Mesendoderm (in vitro differentiated cells): ENCODE measurements at regions not wholly inside any gene's neighbourhood (a gene's known extent, or its start where the extent isn't known, plus 50 kb on each side); places are given as distances from the start of the nearest gene placed in this dataset.

ENCODE experiments used
- DNase-seq: peaks from one replicate; pipeline ENCODE4 v3.0.0; 2013
- H2AK5ac ChIP-seq: 2 replicates; pipeline ENCODE4 v1.6.1; 2013; ENCODE audit warnings: low read length, inconsistent platforms
- H2BK120ac ChIP-seq: 2 replicates; pipeline ENCODE4 v1.6.1; 2013; ENCODE audit warnings: low read depth, mild to moderate bottlenecking, low read length, moderate library complexity, mixed read lengths
- H2BK15ac ChIP-seq: replicated peaks from 2 replicates; pipeline ENCODE4 v1.6.1; 2013; ENCODE audit warnings: low read depth, mild to moderate bottlenecking, moderate library complexity
- H2BK5ac ChIP-seq: 2 replicates; pipeline ENCODE4 v1.6.1; 2013; ENCODE audit warnings: low read length, inconsistent platforms
- H3K18ac ChIP-seq: 2 replicates; pipeline ENCODE4 v1.6.1; 2013; ENCODE audit warnings: mild to moderate bottlenecking, low read length, mixed read lengths
- H3K23ac ChIP-seq: one replicate; pipeline ENCODE4 v1.6.1; 2013; ENCODE audit warnings: low read length
- H3K27ac ChIP-seq: 2 replicates; pipeline ENCODE4 v1.5.1; 2013; ENCODE audit warnings: low read depth, mild to moderate bottlenecking, inconsistent platforms, low read length, moderate library complexity
- H3K27me3 ChIP-seq: 2 replicates; pipeline ENCODE4 v1.6.1; 2013; ENCODE audit warnings: low read length, control low read depth, mild to moderate bottlenecking, inconsistent platforms; ENCODE audit not compliant: insufficient read depth, poor library complexity
- H3K36me3 ChIP-seq: 2 replicates; pipeline ENCODE4 v1.6.1; 2013; ENCODE audit warnings: low read length, inconsistent platforms; ENCODE audit not compliant: control insufficient read depth, insufficient read depth
- H3K4ac ChIP-seq: one replicate; pipeline ENCODE4 v1.6.1; 2013; ENCODE audit warnings: low read depth, mild to moderate bottlenecking, low read length, moderate library complexity
- H3K4me1 ChIP-seq: 2 replicates; pipeline ENCODE4 v1.6.1; 2013; ENCODE audit warnings: low read depth, low read length, inconsistent platforms; ENCODE audit not compliant: control insufficient read depth
- H3K4me2 ChIP-seq: 2 replicates; pipeline ENCODE4 v1.6.1; 2013; ENCODE audit warnings: low read length
- H3K4me3 ChIP-seq: 2 replicates; pipeline ENCODE4 v1.5.1; 2013; ENCODE audit warnings: mild to moderate bottlenecking, low read length
- H3K56ac ChIP-seq: one replicate; pipeline ENCODE4 v1.6.1; 2013; ENCODE audit warnings: low read length
- H3K79me1 ChIP-seq: 2 replicates; pipeline ENCODE4 v1.6.1; 2013; ENCODE audit warnings: low read length, inconsistent platforms
- H3K79me2 ChIP-seq: 2 replicates; pipeline ENCODE4 v1.6.1; 2013; ENCODE audit warnings: mild to moderate bottlenecking, low read length; ENCODE audit not compliant: control insufficient read depth, insufficient read depth
- H3K9ac ChIP-seq: 2 replicates; pipeline ENCODE4 v1.6.1; 2013; ENCODE audit warnings: low read length, inconsistent platforms
- H4K5ac ChIP-seq: one replicate; pipeline ENCODE4 v1.6.1; 2013; ENCODE audit warnings: low read length
- H4K8ac ChIP-seq: one replicate; pipeline ENCODE4 v1.6.1; 2013; ENCODE audit warnings: low read depth, mild to moderate bottlenecking, control low read depth, low read length, moderate library complexity
- WGBS: extraction: QIAGEN DNeasy Blood & Tissue Kit; methylation state at CpG from one replicate; pipeline ENCODE4 v1.1.7; 2013; ENCODE audit warnings: low lambda C conversion rate, missing lambda C conversion rate; ENCODE audit not compliant: insufficient coverage; ENCODE audit errors: extremely low coverage; 5-methylcytosine and 5-hydroxymethylcytosine counted together

- H3K79me1 ChIP-seq, result peaks cover 5% of the 10 kb centered on the region
- H2BK120ac ChIP-seq, result no peak overlapping the region
- H2BK5ac ChIP-seq, result no peak overlapping the region
- no peak overlapping the region for H4K5ac ChIP-seq
- no peaks in the 10 kb centered on the region for H3K36me3 ChIP-seq
- no peaks in the 10 kb centered on the region for H3K27me3 ChIP-seq
- H3K23ac ChIP-seq, result no peak overlapping the region
- H2BK15ac ChIP-seq, result no peak overlapping the region
- H4K8ac ChIP-seq, result no peak overlapping the region
- no peaks in the 10 kb centered on the region for H3K4me1 ChIP-seq
- H2AK5ac ChIP-seq, result no peak overlapping the region
- no peak overlapping the region for H3K4me2 ChIP-seq
- no peak overlapping the region for H3K18ac ChIP-seq
- no peak overlapping the region for H3K27ac ChIP-seq
- H3K56ac ChIP-seq, result no peak overlapping the region
- DNase-seq, result no peak
- H3K4me3 ChIP-seq, result no peak overlapping the region
- no peak overlapping the region for H3K4ac ChIP-seq
- no peak overlapping the region for H3K9ac ChIP-seq
- H3K79me2 ChIP-seq, result no peaks in the 10 kb centered on the region
- WGBS, result no CpG with 5 or more reads among the region's 5 CpGs
Observed at GRCh38 chr3:159821736-159822135, 166.9 kb upstream of the IL12A start.

- H3K4me1 ChIP-seq, result no peaks in the 10 kb centered on the region
- WGBS, result no CpG with 5 or more reads among the region's 3 CpGs
- no peak overlapping the region for H3K23ac ChIP-seq
- no peak overlapping the region for H4K8ac ChIP-seq
- H2BK120ac ChIP-seq, result no peak overlapping the region
- no peak overlapping the region for H4K5ac ChIP-seq
- no peak overlapping the region for H3K18ac ChIP-seq
- H3K27ac ChIP-seq, result no peak overlapping the region
- H2AK5ac ChIP-seq, result no peak overlapping the region
- no peaks in the 10 kb centered on the region for H3K27me3 ChIP-seq
- H2BK15ac ChIP-seq, result no peak overlapping the region
- no peak overlapping the region for H3K4ac ChIP-seq
- no peak overlapping the region for H2BK5ac ChIP-seq
- no peak overlapping the region for H3K4me2 ChIP-seq
- DNase-seq, result no peak
- no peak overlapping the region for H3K4me3 ChIP-seq
- no peak overlapping the region for H3K56ac ChIP-seq
- H3K79me2 ChIP-seq, result no peaks in the 10 kb centered on the region
- peaks cover 3% of the 10 kb centered on the region for H3K79me1 ChIP-seq
- no peak overlapping the region for H3K9ac ChIP-seq
- H3K36me3 ChIP-seq, result no peaks in the 10 kb centered on the region
Observed at GRCh38 chr3:159823780-159824179, 164.9 kb upstream of the IL12A start.

GRCh38 chr3:159824333-159824732 lies 164.3 kb upstream of the IL12A start:
- Histone ChIP-seq H2AK5ac (no peak overlapping the region), H2BK120ac (no peak overlapping the region), H2BK5ac (no peak overlapping the region), H3K9ac (no peak overlapping the region), H3K4me1 (no peaks in the 10 kb centered on the region), H3K56ac (no peak overlapping the region), H3K27ac (no peak overlapping the region), H2BK15ac (no peak overlapping the region), H4K8ac (no peak overlapping the region), H3K4me2 (no peak overlapping the region), H3K27me3 (no peaks in the 10 kb centered on the region), H3K36me3 (no peaks in the 10 kb centered on the region), H3K18ac (no peak overlapping the region), H3K23ac (no peak overlapping the region), H3K4ac (no peak overlapping the region), H3K79me1 (peaks cover 3% of the 10 kb centered on the region), H3K4me3 (no peak overlapping the region), H4K5ac (no peak overlapping the region), H3K79me2 (no peaks in the 10 kb centered on the region)
- WGBS, result no CpG with 5 or more reads among the region's 2 CpGs
- DNase-seq, result no peak

- peak; percentile 33 for DNase-seq
- H2AK5ac ChIP-seq, result no peak overlapping the region
- no peak overlapping the region for H3K56ac ChIP-seq
- H2BK5ac ChIP-seq, result no peak overlapping the region
- no peaks in the 10 kb centered on the region for H3K4me1 ChIP-seq
- H2BK120ac ChIP-seq, result no peak overlapping the region
- no peak overlapping the region for H3K27ac ChIP-seq
- no peak overlapping the region for H3K23ac ChIP-seq
- no peak overlapping the region for H3K4ac ChIP-seq
- no peak overlapping the region for H3K4me2 ChIP-seq
- H3K36me3 ChIP-seq, result no peaks in the 10 kb centered on the region
- no peak overlapping the region for H3K9ac ChIP-seq
- H4K5ac ChIP-seq, result no peak overlapping the region
- no peaks in the 10 kb centered on the region for H3K79me2 ChIP-seq
- H3K27me3 ChIP-seq, result no peaks in the 10 kb centered on the region
- H3K79me1 ChIP-seq, result peaks cover 2% of the 10 kb centered on the region
- no CpG with 5 or more reads among the region's 5 CpGs for WGBS
- H2BK15ac ChIP-seq, result no peak overlapping the region
- H3K18ac ChIP-seq, result no peak overlapping the region
- no peak overlapping the region for H4K8ac ChIP-seq
- no peak overlapping the region for H3K4me3 ChIP-seq
Observed at GRCh38 chr3:159825216-159825854, 163.3 kb upstream of the IL12A start.

GRCh38 chr3:159828542-159828943 lies 160.1 kb upstream of the IL12A start:
- no peak overlapping the region for H3K27ac ChIP-seq

GRCh38 chr3:159829056-159829455 lies 159.6 kb upstream of the IL12A start:
- WGBS, result no CpG with 5 or more reads among the region's 4 CpGs

More at GRCh38 chr3:159828542-159828943, 160.1 kb upstream of the IL12A start:
- Histone ChIP-seq H3K36me3 (no peaks in the 10 kb centered on the region), H3K23ac (no peak overlapping the region), H3K56ac (no peak overlapping the region), H4K8ac (no peak overlapping the region), H2BK120ac (no peak overlapping the region), H3K79me1 (no peaks in the 10 kb centered on the region), H3K9ac (no peak overlapping the region), H2BK15ac (no peak overlapping the region), H3K4me1 (no peaks in the 10 kb centered on the region), H3K4me3 (no peak overlapping the region), H3K4ac (no peak overlapping the region), H3K4me2 (no peak overlapping the region), H2BK5ac (no peak overlapping the region), H3K18ac (no peak overlapping the region), H4K5ac (no peak overlapping the region), H3K79me2 (no peaks in the 10 kb centered on the region), H2AK5ac (no peak overlapping the region), H3K27me3 (no peaks in the 10 kb centered on the region)
- no CpG with 5 or more reads among the region's 5 CpGs for WGBS
- peak; percentile 40 for DNase-seq

More at GRCh38 chr3:159829056-159829455, 159.6 kb upstream of the IL12A start:
- Histone ChIP-seq H2AK5ac (no peak overlapping the region), H3K56ac (no peak overlapping the region), H3K27me3 (no peaks in the 10 kb centered on the region), H3K36me3 (no peaks in the 10 kb centered on the region), H3K4ac (no peak overlapping the region), H4K5ac (no peak overlapping the region), H3K4me2 (no peak overlapping the region), H3K79me2 (no peaks in the 10 kb centered on the region), H3K79me1 (no peaks in the 10 kb centered on the region), H2BK120ac (no peak overlapping the region), H4K8ac (no peak overlapping the region), H3K27ac (no peak overlapping the region), H3K4me1 (no peaks in the 10 kb centered on the region), H3K9ac (no peak overlapping the region), H3K4me3 (no peak overlapping the region), H3K18ac (no peak overlapping the region), H2BK5ac (no peak overlapping the region), H3K23ac (no peak overlapping the region), H2BK15ac (no peak overlapping the region)
- no peak for DNase-seq
